CD14-positive monocyte (primary cell): ENCODE measurements at regions not wholly inside any gene's neighbourhood (a gene's known extent, or its start where the extent isn't known, plus 50 kb on each side); places are given as distances from the start of the nearest gene placed in this dataset.

ENCODE experiments used
- DNase-seq, 3 donors: peaks; one replicate each; pipeline ENCODE4 v3.0.0-alpha.2; 2011 to 2022
- H2AFZ ChIP-seq: 2 replicates; pipeline ENCODE4 v1.6.0; 2012; ENCODE audit warnings: mild to moderate bottlenecking, low read depth, low read length, inconsistent platforms; ENCODE audit not compliant: insufficient read depth, poor library complexity, severe bottlenecking
- H3K27ac ChIP-seq, 2 donors: 1 replicate in 1 of 2; 2 replicates in 1 of 2; pipeline ENCODE4 v1.5.1; 2012 to 2013; ENCODE audit warnings: low read length in 2 of 2, control low read depth in 1 of 2, inconsistent platforms in 1 of 2, low read depth in 1 of 2, mild to moderate bottlenecking in 1 of 2
- H3K27me3 ChIP-seq, 2 donors: one replicate each; pipeline versions ENCODE4 v1.6.0 to v1.6.1; 2011 to 2013; ENCODE audit warnings: low read length in 2 of 2; ENCODE audit not compliant: control insufficient read depth in 2 of 2, insufficient read depth in 2 of 2
- H3K36me3 ChIP-seq, 2 donors: replicated peaks in 1 of 2; 1 replicate in 1 of 2; 2 replicates in 1 of 2; pipeline versions ENCODE4 v1.5.1 to v1.6.1; 2012 to 2013; ENCODE audit warnings: low read length in 2 of 2, control low read depth in 1 of 2, inconsistent platforms in 1 of 2, mild to moderate bottlenecking in 1 of 2; ENCODE audit not compliant: insufficient read depth in 2 of 2, control insufficient read depth in 1 of 2
- H3K4me1 ChIP-seq, 2 donors: 1 replicate in 1 of 2; 2 replicates in 1 of 2; pipeline versions ENCODE4 v1.5.1 to v1.6.1; 2012 to 2013; ENCODE audit warnings: low read length in 2 of 2, control low read depth in 1 of 2, inconsistent platforms in 1 of 2, mild to moderate bottlenecking in 1 of 2, moderate library complexity in 1 of 2; ENCODE audit not compliant: insufficient read depth in 2 of 2, control insufficient read depth in 1 of 2
- H3K4me2 ChIP-seq: replicated peaks from 2 replicates; pipeline ENCODE3; 2012; ENCODE audit warnings: low read length, moderate library complexity, mild to moderate bottlenecking; ENCODE audit not compliant: poor library complexity, severe bottlenecking; ENCODE audit errors: extremely low read depth
- H3K4me3 ChIP-seq, 3 experiments: fragments of 200-600 bp in 1 of 3; sonication (generic) in 1 of 3; replicated peaks in 1 of 3; 1 replicate in 2 of 3; 2 replicates in 1 of 3; pipeline ENCODE4 v1.5.1; 2011 to 2013; ENCODE audit warnings: low read length in 3 of 3, mild to moderate bottlenecking in 3 of 3, control low read depth in 2 of 3, low read depth in 2 of 3, inconsistent platforms in 1 of 3, moderate library complexity in 1 of 3
- H3K79me2 ChIP-seq: 2 replicates; pipeline ENCODE4 v1.6.0; 2012; ENCODE audit warnings: mild to moderate bottlenecking, control low read depth, inconsistent platforms, low read length, moderate library complexity; ENCODE audit not compliant: insufficient read depth
- H3K9ac ChIP-seq: 2 replicates; pipeline ENCODE4 v1.6.0; 2017; ENCODE audit warnings: low read length, mild to moderate bottlenecking; ENCODE audit not compliant: insufficient read depth, poor library complexity, severe bottlenecking
- H3K9me3 ChIP-seq, 2 donors: replicated peaks in 1 of 2; 1 replicate in 1 of 2; 2 replicates in 1 of 2; pipeline versions ENCODE4 v1.5.1 to v1.6.1; 2012 to 2013; ENCODE audit warnings: low read length in 2 of 2, control low read depth in 1 of 2; ENCODE audit not compliant: control insufficient read depth in 1 of 2, insufficient read depth in 1 of 2
- H4K20me1 ChIP-seq: 2 replicates; pipeline ENCODE4 v1.6.0; 2012; ENCODE audit warnings: mild to moderate bottlenecking, low read length, control low read depth, moderate library complexity; ENCODE audit not compliant: insufficient read depth
- H3K27ac Mint-ChIP-seq, 7 donors: one replicate each; pipeline ENCODE4 v1.8.0; 2020; ENCODE audit warnings: mild to moderate bottlenecking in 7 of 7, mixed read lengths in 7 of 7, moderate library complexity in 6 of 7, inconsistent platforms in 2 of 7
- H3K27me3 Mint-ChIP-seq, 3 donors: one replicate each; pipeline ENCODE4 v1.8.0; 2021 to 2022; ENCODE audit warnings: low read depth in 3 of 3, mild to moderate bottlenecking in 3 of 3, mixed read lengths in 3 of 3, moderate library complexity in 3 of 3, inconsistent platforms in 1 of 3
- H3K36me3 Mint-ChIP-seq, 2 donors: one replicate each; pipeline ENCODE4 v1.8.0; 2020; ENCODE audit warnings: mixed read lengths in 2 of 2, inconsistent platforms in 1 of 2, mild to moderate bottlenecking in 1 of 2
- H3K4me1 Mint-ChIP-seq: one replicate; pipeline ENCODE4 v1.8.0; 2020; ENCODE audit warnings: mild to moderate bottlenecking, mixed read lengths
- H3K4me3 Mint-ChIP-seq, 2 donors: one replicate each; pipeline ENCODE4 v1.8.0; 2020; ENCODE audit warnings: mild to moderate bottlenecking in 2 of 2, mixed read lengths in 2 of 2, moderate library complexity in 1 of 2
- H3K9me3 Mint-ChIP-seq, 7 donors: one replicate each; pipeline ENCODE4 v1.8.0; 2020 to 2022; ENCODE audit warnings: mixed read lengths in 7 of 7, mild to moderate bottlenecking in 6 of 7, moderate library complexity in 6 of 7, inconsistent platforms in 2 of 7
- WGBS: methylation state at CpG from one replicate; pipeline ENCODE4 v1.1.5; 2013; ENCODE audit warnings: missing lambda C conversion rate; ENCODE audit not compliant: insufficient coverage; 5-methylcytosine and 5-hydroxymethylcytosine counted together
- intact Hi-C, 2 donors: fragments of 100-400 bp; cut with micrococcal nuclease; formaldehyde crosslinking; loops; one replicate each; pipeline versions ENCODE4 v1.15.0 to v1.15.1; 2023
- TF ChIP-seq, protein P1 (sequence below): fragments of 200-600 bp; IDR thresholded peaks from one replicate; pipeline ENCODE4 v1.8.0; 2022; ENCODE audit warnings: antibody characterized with exemption, mild to moderate bottlenecking

DNA sequence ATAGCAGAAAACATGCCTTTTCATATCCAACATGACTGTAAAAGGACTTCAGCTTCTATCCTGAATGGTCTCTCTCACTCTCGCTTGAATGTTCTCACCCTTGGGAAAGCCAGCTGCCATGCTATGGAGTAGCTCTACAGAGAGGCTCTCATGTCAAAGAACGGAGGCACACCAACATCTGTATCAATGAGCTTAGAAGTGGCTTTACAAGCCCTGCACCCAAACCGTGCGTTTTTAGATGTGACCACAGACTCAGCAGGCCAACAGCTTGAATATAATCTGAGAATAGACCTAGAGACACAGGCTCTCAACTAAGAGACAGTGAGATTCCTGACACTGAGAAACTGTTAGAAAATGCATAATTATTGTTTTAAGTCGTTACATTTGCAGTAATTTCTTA, 1231.6 kb upstream of the CDH9 start:
- WGBS: 91% methylated on average over 5 of the region's 5 CpGs
- Histone ChIP-seq H3K27me3 (no peaks in the 10 kb centered on the region), H4K20me1 (no peaks in the 10 kb centered on the region), H3K4me1 (no peaks in the 10 kb centered on the region), H3K27ac (no peak overlapping the region), H3K4me3 (no peak overlapping the region), H3K9ac (no peak overlapping the region), H2AFZ (no peak overlapping the region), H3K36me3 (no peaks in the 10 kb centered on the region), H3K9me3 (peaks cover 4 to 13% of the 10 kb centered on the region in 2 donors), H3K79me2 (no peaks in the 10 kb centered on the region), H3K4me2 (no peak overlapping the region)
- intact Hi-C loops: no loop called here
- Mint-ChIP-seq H3K4me1 (no peaks in the 10 kb centered on the region), H3K9me3 (peaks cover 3 to 24% (median 8%) of the 10 kb centered on the region in 7 donors), H3K4me3 (no peak overlapping the region), H3K27me3 (no peaks in the 10 kb centered on the region), H3K27ac (no peak overlapping the region), H3K36me3 (no peaks in the 10 kb centered on the region)
- TF ChIP-seq, protein P1, sequence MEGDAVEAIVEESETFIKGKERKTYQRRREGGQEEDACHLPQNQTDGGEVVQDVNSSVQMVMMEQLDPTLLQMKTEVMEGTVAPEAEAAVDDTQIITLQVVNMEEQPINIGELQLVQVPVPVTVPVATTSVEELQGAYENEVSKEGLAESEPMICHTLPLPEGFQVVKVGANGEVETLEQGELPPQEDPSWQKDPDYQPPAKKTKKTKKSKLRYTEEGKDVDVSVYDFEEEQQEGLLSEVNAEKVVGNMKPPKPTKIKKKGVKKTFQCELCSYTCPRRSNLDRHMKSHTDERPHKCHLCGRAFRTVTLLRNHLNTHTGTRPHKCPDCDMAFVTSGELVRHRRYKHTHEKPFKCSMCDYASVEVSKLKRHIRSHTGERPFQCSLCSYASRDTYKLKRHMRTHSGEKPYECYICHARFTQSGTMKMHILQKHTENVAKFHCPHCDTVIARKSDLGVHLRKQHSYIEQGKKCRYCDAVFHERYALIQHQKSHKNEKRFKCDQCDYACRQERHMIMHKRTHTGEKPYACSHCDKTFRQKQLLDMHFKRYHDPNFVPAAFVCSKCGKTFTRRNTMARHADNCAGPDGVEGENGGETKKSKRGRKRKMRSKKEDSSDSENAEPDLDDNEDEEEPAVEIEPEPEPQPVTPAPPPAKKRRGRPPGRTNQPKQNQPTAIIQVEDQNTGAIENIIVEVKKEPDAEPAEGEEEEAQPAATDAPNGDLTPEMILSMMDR: no peak
- DNase-seq: no peak

- no peak overlapping the region for H3K4me3 Mint-ChIP-seq
- no peak overlapping the region for H3K27ac ChIP-seq
- no peaks in the 10 kb centered on the region for H3K36me3 ChIP-seq
- no peak overlapping the region for H3K4me2 ChIP-seq
- H3K27ac Mint-ChIP-seq: no peak overlapping the region
- H3K79me2 ChIP-seq: no peaks in the 10 kb centered on the region
- no peaks in the 10 kb centered on the region for H4K20me1 ChIP-seq
- intact Hi-C loops: no loop called here
- WGBS: no CpG with 5 or more reads among the region's 2 CpGs
- H3K4me1 Mint-ChIP-seq: no peaks in the 10 kb centered on the region
- peaks cover 4 to 11% of the 10 kb centered on the region in 2 donors for H3K9me3 ChIP-seq
- H3K27me3 ChIP-seq: no peaks in the 10 kb centered on the region
- no peak overlapping the region for H3K9ac ChIP-seq
- no peaks in the 10 kb centered on the region for H3K4me1 ChIP-seq
- peaks cover 0 to 16% (median 6%) of the 10 kb centered on the region in 7 donors for H3K9me3 Mint-ChIP-seq
- TF ChIP-seq, protein P1: no peak
- H3K36me3 Mint-ChIP-seq: no peaks in the 10 kb centered on the region
- no peak overlapping the region for H2AFZ ChIP-seq
- no peak overlapping the region for H3K4me3 ChIP-seq
- no peaks in the 10 kb centered on the region for H3K27me3 Mint-ChIP-seq
- no peak for DNase-seq
Observed at GRCh38 chr5:28265877-28266276, 1227.5 kb upstream of the CDH9 start.
